CD1c-positive myeloid dendritic cell (primary cell): ENCODE measurements at regions not wholly inside any gene's neighbourhood (a gene's known extent, or its start where the extent isn't known, plus 50 kb on each side); places are given as distances from the start of the nearest gene placed in this dataset.
"Not testable (repeated sequence)": the region's sequence is repeated elsewhere in the genome, so short reads cannot be mapped to it uniquely, and the experiment has no call there.

Experiments
- DNase-seq: peaks from one replicate; pipeline ENCODE4 v3.0.0-alpha.2; 2016; ENCODE audit errors: extremely low spot score

GRCh38 chr14:106518054-106518943 lies 991.9 kb downstream of the TMEM121 start:
- DNase-seq, result peak; percentile 79

- DNase-seq, result not testable (repeated sequence)
Observed at GRCh38 chr14:106522118-106522517, 995.7 kb downstream of the TMEM121 start.

- DNase-seq, result no peak
Observed at GRCh38 chr14:106522990-106523389, 996.6 kb downstream of the TMEM121 start.

GRCh38 chr14:106528717-106529116 lies 1002.3 kb downstream of the TMEM121 start:
- DNase-seq, result no peak

GRCh38 chr14:106530031-106530422 lies 1003.6 kb downstream of the TMEM121 start:
- no peak for DNase-seq

- peak; percentile 12 for DNase-seq
Observed at GRCh38 chr14:106530423-106531107, 1004.2 kb downstream of the TMEM121 start.

GRCh38 chr14:106537597-106537996 lies 1011.2 kb downstream of the TMEM121 start:
- not testable (repeated sequence) for DNase-seq

GRCh38 chr14:106538201-106538600 lies 1011.8 kb downstream of the TMEM121 start:
- no peak for DNase-seq

- DNase-seq, result no peak
Observed at GRCh38 chr14:106547735-106548434, 1021.5 kb downstream of the TMEM121 start.

GRCh38 chr14:106549064-106549463 lies 1022.7 kb downstream of the TMEM121 start:
- no peak for DNase-seq

- DNase-seq, result no peak
Observed at GRCh38 chr14:106551265-106551664, 1024.9 kb downstream of the TMEM121 start.

GRCh38 chr14:106556211-106556610 lies 1029.8 kb downstream of the TMEM121 start:
- not testable (repeated sequence) for DNase-seq

GRCh38 chr14:106556665-106557289 lies 1030.4 kb downstream of the TMEM121 start:
- DNase-seq, result peak; percentile 72

GRCh38 chr14:106562451-106562850 lies 1036.1 kb downstream of the TMEM121 start:
- no peak for DNase-seq

- peak; percentile 58 for DNase-seq
Observed at GRCh38 chr14:106564058-106564643, 1037.8 kb downstream of the TMEM121 start.

GRCh38 chr14:106578481-106578880 lies 1052.1 kb downstream of the TMEM121 start:
- DNase-seq, result no peak

- no peak for DNase-seq
Observed at GRCh38 chr14:106579084-106579483, 1052.7 kb downstream of the TMEM121 start.

- no peak for DNase-seq
Observed at GRCh38 chr14:106585692-106586091, 1059.3 kb downstream of the TMEM121 start.

GRCh38 chr14:106586098-106586704 lies 1059.8 kb downstream of the TMEM121 start:
- DNase-seq, result peak; percentile 29

GRCh38 chr14:106591539-106591938 lies 1065.2 kb downstream of the TMEM121 start:
- not testable (repeated sequence) for DNase-seq
